NCI-H748 (cell line): ENCODE measurements at regions not wholly inside any gene's neighbourhood (a gene's known extent, or its start where the extent isn't known, plus 50 kb on each side); places are given as distances from the start of the nearest gene placed in this dataset.

ENCODE experiments used
- DNase-seq: peaks from one replicate; lab custom pipeline; 2025; ENCODE audit not compliant: unreplicated experiment; lab: John Stamatoyannopoulos, UW

GRCh38 chr7:133190650-133191049 lies 62.2 kb upstream of the EXOC4 start:
- DNase-seq = no peak

DNA sequence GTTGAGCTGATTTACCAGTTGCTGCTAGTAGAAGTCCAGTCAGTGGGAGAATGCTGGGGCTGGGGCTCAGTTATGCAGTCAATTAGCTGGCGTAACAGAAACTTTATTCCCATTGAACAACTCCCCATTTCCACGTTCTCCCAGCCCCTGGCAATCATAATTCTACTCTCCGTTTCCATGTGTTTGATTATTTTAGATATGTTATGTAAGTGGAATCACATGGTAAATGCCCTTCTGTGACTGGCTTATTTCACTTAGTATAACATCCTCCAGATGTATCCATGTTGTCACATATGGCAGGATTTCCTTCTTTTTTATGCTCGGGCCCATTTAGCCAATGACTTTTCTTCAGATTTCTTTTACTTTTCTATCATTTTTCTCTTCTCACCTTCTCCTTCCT lies 61.1 kb upstream of the EXOC4 start:
- no peak for DNase-seq

DNA sequence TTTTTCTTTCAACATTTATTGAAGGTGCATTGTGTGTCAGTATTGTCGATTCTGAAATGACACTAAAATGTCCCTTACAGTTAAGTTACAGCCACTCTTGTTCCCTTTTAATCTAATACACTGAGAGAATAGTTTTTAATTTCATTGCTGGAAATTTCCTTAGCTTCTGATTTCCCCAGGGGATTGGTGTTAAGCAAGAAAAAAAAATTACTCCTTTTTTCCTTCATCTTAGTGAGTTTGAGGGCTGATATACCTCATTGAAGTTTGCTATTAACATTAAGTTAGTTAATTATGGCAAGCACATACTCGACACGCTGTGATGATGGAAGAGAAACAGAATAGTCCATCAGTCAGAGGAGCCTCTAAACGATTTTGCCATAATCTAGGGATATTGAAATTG lies 57.0 kb upstream of the EXOC4 start:
- DNase-seq = no peak

GRCh38 chr7:133196856-133197612 lies 55.8 kb upstream of the EXOC4 start:
- DNase-seq = no peak

- DNase-seq = no peak
These were observed 54.8 kb upstream of the EXOC4 start for GRCh38 chr7:133197972-133198544.

DNA sequence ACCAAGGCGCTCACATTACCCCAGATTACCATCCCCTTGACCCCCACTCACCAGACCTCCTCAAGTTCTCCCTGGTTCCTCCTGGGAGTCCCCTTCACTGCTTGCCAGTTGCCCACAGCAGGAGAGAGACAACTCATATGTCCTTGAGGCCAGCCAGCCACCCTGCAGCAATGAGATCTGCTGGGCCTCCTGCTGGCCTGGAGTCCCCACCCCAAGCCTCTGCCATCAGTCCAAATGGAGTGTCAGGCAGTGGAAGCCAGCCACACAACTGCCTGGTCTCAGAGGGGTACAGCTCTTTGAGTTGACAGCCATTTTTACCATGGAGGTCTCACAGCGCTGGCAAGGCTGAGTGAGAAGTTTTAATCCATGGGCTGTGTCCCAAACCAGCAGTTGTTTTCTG lies 53.0 kb upstream of the EXOC4 start:
- DNase-seq = no peak

DNA sequence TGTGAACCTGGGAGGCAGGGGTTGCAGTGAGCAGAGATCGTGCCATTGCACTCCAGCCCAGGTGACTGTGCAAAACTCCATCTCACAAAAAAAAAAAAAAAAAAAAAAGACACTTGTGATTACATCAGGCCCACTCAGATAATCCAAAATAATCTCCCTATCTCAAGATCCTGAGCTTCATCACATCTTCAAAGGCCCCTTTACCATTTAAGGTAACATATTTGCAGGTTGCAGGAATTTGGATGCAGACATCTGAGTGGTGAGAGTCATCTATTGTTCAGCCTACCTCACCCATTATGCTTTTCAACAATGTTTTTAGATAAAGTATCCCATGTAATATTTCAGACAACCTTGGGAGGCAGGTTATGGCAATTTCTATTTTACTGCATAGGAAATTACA lies 51.4 kb upstream of the EXOC4 start:
- no peak for DNase-seq

GRCh38 chr7:133202942-133203341 lies 49.9 kb upstream of the EXOC4 start:
- no peak for DNase-seq
